GM18520 (cell line): ENCODE measurements at regions not wholly inside any gene's neighbourhood (a gene's known extent, or its start where the extent isn't known, plus 50 kb on each side); places are given as distances from the start of the nearest gene placed in this dataset.

Experiments used
- ATAC-seq: cut with Tn5 transposase; IDR thresholded peaks from one replicate; pipeline ENCODE4 v1.9.1; 2021; ENCODE audit not compliant: unreplicated experiment

DNA sequence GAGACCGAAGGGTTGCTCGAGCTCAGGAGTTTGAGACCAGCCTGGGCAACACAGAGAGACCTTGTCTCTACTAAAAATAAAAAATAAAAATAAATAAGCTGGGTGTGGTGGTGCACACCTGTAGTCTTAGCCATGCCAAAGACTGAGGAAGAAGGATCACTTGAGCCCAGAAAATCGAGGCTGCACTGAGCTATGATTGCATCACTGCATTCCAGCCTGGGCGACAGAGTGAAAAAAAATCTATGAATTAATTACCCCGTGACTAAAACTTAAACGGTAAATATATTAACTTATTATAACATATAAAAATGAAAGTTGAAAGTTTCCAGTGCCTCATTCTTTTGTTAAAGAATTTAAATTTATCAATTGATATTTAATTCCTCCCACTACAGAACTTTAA, 273.7 kb downstream of the KLF12 start:
- ATAC-seq: no peak

- no peak for ATAC-seq
These were observed 274.4 kb downstream of the KLF12 start for GRCh38 chr13:73859841-73860240.

GRCh38 chr13:73857106-73857505, 277.1 kb downstream of the KLF12 start:
- ATAC-seq: no peak

- ATAC-seq: no peak
These were observed 283.1 kb downstream of the KLF12 start for GRCh38 chr13:73851104-73851503.

- no peak for ATAC-seq
These were observed 283.9 kb downstream of the KLF12 start for GRCh38 chr13:73850104-73850873.

DNA sequence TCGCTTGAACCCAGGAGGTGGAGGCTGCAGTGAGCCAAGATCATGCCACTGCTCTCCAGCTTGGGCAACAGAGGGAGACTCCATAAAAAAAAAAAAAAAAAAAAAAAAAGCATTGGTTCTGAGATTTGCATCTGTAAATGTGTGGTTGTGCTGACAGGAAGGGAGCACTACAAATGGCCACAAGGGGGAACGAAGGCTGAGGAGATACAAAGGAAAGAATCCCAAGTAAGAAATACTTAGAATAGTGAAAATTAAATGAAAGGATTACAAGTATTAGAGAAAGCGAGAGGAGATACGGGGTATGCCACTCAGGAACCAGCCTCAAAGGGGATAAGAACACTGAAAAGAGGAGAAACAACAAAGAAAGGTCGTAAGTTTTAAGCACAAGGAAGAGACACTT, 284.9 kb downstream of the KLF12 start:
- no peak for ATAC-seq

DNA sequence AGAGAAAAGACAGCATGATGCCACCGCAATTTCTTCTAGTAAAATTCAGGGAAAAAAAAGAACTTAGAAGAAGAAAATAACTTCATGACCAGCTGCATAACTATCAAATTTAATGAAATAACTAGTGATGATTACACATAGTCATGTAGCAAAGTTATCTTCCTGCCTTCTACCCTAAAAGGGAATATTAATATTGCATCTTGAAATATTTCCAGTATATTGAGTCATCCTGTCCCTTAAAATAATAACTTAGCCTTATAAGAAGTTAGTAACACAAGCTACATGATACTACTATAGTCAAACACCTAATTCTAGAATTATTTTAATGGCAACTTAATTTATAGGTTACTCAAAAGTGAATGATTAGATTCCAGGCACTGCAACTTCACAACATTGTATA, 289.2 kb downstream of the KLF12 start:
- no peak for ATAC-seq

DNA sequence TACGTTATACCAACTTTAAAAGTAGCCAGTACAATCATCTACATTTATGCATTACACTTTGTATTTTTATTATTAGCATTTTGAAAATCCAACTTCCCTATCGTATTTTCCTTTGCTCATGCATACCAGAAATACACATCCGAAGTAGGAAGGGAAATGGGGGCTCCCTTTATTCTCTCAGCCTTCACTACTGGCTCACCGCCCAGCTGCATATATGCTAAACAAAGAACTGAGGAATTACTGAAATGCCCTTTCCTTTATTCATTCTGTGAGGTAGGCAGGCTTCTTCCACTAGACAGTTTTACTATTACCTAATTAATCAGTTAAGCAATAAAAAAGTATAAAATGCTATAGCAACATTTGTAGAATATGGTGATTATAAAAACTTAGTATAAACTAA, 291.6 kb downstream of the KLF12 start:
- no peak for ATAC-seq

DNA sequence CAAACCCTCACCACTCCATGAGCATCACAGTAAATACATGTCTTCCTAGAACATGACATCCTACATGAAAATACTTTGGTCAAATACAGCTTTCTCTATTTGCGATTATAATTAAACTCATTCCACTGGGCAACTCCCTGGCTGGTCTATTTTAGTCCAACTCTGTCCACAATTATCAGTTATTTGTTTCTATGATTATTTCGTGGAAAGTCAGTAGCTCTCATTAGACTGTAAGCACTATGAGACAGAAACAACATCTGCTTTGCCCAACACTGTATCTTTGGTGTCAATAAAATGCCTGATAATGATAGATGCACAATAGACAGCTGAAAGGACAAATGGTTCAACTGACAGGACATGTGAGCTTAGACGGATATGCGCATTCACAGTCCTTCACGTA, 292.0 kb downstream of the KLF12 start:
- ATAC-seq: no peak

GRCh38 chr13:73837147-73837546, 297.1 kb downstream of the KLF12 start:
- ATAC-seq: no peak

- ATAC-seq: peak; percentile 53
These were observed 299.0 kb downstream of the KLF12 start for GRCh38 chr13:73835138-73835721.

GRCh38 chr13:73833325-73834070, 300.7 kb downstream of the KLF12 start:
- ATAC-seq: no peak

- no peak for ATAC-seq
These were observed 301.4 kb downstream of the KLF12 start for GRCh38 chr13:73832825-73833224.

GRCh38 chr13:73832128-73832588, 302.0 kb downstream of the KLF12 start:
- no peak for ATAC-seq

DNA sequence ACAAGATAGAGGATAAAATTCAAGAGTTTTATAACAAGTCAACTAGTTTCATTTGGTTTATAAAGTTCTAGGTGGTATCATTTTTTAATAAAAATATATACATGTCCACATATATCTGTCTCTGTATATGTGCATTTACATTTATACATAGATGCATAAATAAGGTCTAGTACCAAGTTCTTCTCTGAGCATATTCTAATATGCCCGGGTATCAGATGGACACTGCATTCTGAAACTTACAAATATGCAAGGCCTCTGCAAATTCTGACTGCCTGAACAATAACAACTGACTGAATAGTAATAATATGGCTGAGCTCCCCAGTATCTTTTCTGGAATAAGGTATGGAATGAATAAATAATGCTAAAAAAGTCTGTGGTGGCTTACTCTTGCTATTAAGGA, 304.8 kb downstream of the KLF12 start:
- ATAC-seq: no peak

DNA sequence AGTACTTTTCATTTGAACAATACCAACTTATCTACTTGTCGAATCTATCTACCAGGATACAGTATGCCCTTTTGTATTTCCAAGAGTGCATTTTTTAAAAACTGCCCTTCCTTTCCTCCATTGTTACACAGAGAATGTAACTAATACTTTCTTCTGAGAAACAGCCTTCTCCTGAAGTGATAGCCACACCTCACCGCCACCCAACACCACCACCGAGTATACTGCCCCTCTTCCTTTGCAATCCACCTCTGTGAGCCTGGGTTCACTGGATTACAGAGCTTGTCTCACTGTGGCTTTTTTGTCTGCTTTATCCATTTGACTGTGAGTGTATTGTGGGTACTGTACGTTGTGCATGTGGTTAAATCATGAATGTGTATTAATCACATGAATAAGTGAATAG, 305.4 kb downstream of the KLF12 start:
- ATAC-seq: no peak

- ATAC-seq: no peak
These were observed 306.8 kb downstream of the KLF12 start for GRCh38 chr13:73827434-73827833.

GRCh38 chr13:73825143-73825542, 309.1 kb downstream of the KLF12 start:
- no peak for ATAC-seq

- ATAC-seq: no peak
These were observed 311.3 kb downstream of the KLF12 start for GRCh38 chr13:73822668-73823592.

DNA sequence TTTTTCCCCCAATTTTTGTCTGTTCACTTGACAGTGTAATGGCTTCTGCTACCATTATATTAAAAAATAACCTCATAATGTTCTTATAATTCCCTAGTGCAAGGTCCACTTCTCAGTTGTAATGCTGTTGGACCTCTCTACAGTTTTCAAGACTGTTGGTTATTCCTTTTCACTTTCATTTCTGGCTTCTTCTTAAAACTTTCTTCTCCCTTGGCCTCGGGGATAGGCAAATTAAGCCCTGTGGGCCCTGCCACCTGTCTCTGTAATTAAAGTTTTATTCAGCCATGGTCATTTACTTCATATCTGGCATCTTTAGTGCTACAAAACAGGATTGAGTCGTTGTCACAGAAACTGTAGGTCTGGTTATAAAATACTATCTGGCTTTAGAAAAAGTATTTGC, 313.5 kb downstream of the KLF12 start:
- ATAC-seq: peak; percentile 43

GRCh38 chr13:73820285-73820684, 313.9 kb downstream of the KLF12 start:
- no peak for ATAC-seq
